ENCODE measurements at regions not wholly inside any gene's neighbourhood (a gene's known extent, or its start where the extent isn't known, plus 50 kb on each side); places are given as distances from the start of the nearest gene placed in this dataset.

- TF ChIP-seq ZNF274 (IDR thresholded peaks at IDR 0.05; ENCODE audit: borderline replicate concordance, extremely low read depth, low read length) (no peak), MAFK (IDR thresholded peaks at IDR 0.05; ENCODE audit: low read depth, low read length) (no peak), BRCA1 (IDR thresholded peaks at IDR 0.05; ENCODE audit: low read depth, low read length) (no peak), ATF3 (IDR thresholded peaks at IDR 0.05; ENCODE audit: insufficient read depth, low read depth, low read length) (no peak), NRF1 (IDR thresholded peaks at IDR 0.05; ENCODE audit: low read depth, low read length) (no peak)
Measured at GRCh38 chr20:39453890-39454289, 491.7 kb downstream of the DHX35 start (continued).
